ENCODE measurements at regions not wholly inside any gene's neighbourhood (a gene's known extent, or its start where the extent isn't known, plus 50 kb on each side); places are given as distances from the start of the nearest gene placed in this dataset.

GRCh38 chr5:56492812-56493211 is 259.7 kb upstream of the ANKRD55 start:
- TF ChIP-seq CTCF (IDR thresholded peaks at IDR 0.05), result no peak
- TF ChIP-seq POLR2A (IDR thresholded peaks at IDR 0.05; ENCODE audit: low read depth), result no peak
- no peak for TF ChIP-seq EP300 (IDR thresholded peaks at IDR 0.05)
- TF ChIP-seq POLR2AphosphoS5 (IDR thresholded peaks at IDR 0.05), result no peak
